GM21717 (cell line): ENCODE measurements at regions not wholly inside any gene's neighbourhood (a gene's known extent, or its start where the extent isn't known, plus 50 kb on each side); places are given as distances from the start of the nearest gene placed in this dataset.
"Not testable (repeated sequence)": the region's sequence is repeated elsewhere in the genome, so short reads cannot be mapped to it uniquely, and the experiment has no call there.

Source experiments
- ATAC-seq: cut with Tn5 transposase; IDR thresholded peaks from one replicate; pipeline ENCODE4 v1.9.1; 2021; ENCODE audit warnings: mild to moderate bottlenecking, moderate library complexity; ENCODE audit not compliant: unreplicated experiment

DNA sequence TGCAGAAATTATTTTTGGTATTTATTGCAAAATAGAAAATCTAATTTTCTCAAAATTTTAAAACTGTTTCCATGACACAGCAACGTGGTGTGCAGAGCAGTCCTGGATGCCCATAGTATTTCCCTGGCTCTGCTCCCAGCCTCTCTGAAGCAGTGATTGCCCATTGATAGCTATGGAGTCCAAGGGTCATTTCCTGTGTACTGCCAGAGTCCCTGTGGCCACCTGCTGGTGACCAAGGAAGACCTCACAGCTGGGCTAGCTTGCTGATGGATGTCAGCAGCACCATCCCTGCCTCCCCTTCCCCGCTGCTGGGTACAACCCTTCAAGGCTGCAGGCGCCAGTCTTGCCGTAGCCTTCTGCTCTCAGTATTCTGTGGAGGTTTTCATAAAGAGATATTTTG, 184.1 kb downstream of the DIRAS2 start:
- ATAC-seq, result no peak

- peak; percentile 72 for ATAC-seq
Observed at GRCh38 chr9:90459321-90459720, 183.3 kb downstream of the DIRAS2 start.

GRCh38 chr9:90460220-90460619, 182.4 kb downstream of the DIRAS2 start:
- ATAC-seq, result no peak

GRCh38 chr9:90464978-90465377, 177.6 kb downstream of the DIRAS2 start:
- ATAC-seq, result no peak

DNA sequence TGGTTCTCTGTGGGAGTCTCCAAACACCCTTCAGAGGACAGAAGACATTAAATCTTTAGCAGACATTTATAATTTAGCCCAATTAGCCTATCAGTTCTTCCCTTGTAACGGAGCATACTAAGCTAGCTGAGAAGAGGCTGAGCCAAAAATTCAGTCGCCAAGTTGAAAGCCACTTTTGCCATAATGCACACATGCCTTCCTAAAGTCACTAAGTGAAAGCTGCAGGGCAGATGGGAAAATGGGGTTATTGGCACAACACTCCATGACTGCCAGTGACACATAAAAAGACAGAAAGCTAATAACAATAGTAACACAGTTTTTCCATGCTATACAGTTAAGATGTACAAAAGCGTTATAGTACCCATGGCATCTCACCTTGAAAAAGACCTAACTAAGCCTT, 176.2 kb downstream of the DIRAS2 start:
- no peak for ATAC-seq

- no peak for ATAC-seq
Observed at GRCh38 chr9:90469435-90469834, 173.2 kb downstream of the DIRAS2 start.

GRCh38 chr9:90469865-90470387, 172.7 kb downstream of the DIRAS2 start:
- ATAC-seq, result no peak

DNA sequence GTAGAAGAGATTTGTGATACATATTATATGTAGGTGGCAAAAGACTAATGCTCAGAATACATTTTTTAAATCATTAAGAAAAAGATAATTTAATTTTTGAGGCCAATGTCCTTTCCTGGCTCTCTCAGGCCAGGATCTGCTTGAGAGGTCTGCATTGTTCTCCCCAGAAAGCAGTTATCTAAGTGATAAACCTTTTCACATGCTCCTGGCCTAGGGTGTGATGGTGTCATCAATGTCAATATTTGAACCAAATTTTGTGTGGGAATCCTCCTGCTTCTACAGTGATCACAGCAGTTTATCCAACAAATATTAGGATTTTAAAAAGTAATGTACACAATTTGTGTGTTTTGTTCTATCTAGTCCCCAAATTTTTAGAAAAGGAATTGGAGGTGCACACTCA, 166.6 kb downstream of the DIRAS2 start:
- ATAC-seq, result no peak

DNA sequence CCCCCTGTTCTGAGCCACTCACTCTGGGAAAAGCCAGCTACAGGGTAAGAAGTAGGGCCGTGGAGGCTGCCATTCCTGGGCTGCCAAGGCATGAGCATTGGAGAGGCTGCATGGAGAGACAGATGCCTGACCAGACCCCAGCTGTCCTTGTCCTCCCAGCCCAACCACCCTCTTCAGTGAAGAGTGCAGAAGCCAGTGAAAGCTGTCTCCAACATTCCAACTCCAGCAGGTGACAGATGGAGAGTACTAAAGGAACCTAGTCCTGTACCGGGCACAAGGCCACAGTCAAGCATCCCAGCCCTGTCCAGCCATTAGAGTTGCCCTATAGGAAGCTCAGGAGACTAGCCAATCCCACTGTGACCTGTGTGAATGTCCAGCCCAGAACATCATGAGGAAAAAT, 165.1 kb downstream of the DIRAS2 start:
- ATAC-seq, result no peak

- ATAC-seq, result no peak
Observed at GRCh38 chr9:90478821-90479220, 163.8 kb downstream of the DIRAS2 start.

DNA sequence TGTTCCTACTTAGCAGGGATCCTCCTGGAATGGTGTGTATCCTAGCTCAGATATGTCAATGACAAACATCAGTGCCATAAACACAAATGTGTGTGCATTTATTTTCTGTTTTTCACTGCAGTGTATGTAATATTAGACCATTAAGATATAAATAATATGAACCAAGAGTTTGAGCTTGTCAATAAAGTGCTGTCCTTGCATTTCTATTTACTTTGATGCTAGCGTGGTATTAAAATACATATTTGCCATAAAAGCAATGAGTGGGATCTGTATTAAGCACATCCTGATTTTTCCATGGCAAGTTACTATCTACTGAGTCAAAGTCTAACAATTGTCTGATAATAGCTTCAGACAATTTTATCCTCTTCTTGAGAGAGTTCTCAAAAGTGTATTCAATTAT, 157.6 kb downstream of the DIRAS2 start:
- no peak for ATAC-seq

DNA sequence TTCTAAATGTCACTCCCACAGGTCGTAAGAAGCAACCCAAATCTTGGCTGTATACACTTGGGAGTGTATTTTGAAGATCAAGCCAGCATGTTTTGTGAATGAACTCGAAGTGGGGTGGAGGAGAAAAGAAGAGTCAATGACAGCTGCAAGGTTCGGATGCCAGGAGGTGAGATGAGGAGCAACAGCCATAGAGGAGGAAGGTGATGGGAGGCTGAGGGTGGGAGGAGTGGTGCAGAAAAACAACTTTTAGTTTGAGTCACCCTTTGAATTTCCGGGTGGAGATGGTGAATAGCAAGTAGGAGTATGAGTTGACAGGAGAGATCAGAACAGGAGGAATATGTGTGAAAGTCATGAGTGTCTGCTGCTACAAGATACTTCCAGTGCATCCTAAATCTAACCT, 153.6 kb downstream of the DIRAS2 start:
- ATAC-seq, result no peak

- no peak for ATAC-seq
Observed at GRCh38 chr9:90499761-90500160, 142.9 kb downstream of the DIRAS2 start.

GRCh38 chr9:90502134-90502533, 140.5 kb downstream of the DIRAS2 start:
- ATAC-seq, result no peak

DNA sequence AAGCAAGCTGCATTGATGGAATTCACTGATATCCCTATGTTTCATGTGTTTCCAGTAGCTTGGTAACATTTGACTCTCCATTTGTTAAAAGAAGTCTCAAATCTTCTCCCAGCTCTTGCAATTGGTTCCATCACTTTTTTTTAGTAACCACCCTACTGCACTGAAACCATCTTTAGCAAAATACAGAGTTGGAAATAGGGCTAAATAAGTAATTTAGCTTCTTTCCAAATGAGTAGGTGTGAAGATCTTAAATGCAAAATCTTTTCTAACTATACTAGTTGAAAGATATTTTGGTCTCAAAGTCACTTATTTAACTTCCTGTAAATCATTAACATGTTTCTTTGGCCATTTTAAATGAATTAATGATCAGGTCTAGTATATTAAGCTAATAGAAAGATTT, 138.1 kb downstream of the DIRAS2 start:
- no peak for ATAC-seq

GRCh38 chr9:90505695-90506094, 136.9 kb downstream of the DIRAS2 start:
- ATAC-seq, result no peak

DNA sequence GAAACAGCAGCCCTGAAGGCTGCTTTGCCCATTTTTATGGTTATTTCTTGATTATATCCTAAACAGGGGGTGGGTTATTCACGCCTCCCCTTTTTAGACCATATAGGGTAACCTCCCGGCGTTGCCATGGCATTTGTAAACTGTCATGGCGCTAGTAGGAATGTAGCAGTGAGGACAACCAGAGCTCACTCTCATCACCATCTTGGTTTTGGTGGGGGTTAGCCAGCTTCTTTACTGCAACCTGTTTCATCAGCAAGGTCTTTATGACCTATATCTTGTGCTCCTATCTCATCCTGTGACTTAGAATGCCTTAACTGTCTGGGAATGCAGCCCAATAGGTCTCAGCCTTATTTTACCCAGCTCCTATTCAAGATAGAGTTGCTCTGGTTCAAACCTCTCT, 136.2 kb downstream of the DIRAS2 start:
- not testable (repeated sequence) for ATAC-seq

DNA sequence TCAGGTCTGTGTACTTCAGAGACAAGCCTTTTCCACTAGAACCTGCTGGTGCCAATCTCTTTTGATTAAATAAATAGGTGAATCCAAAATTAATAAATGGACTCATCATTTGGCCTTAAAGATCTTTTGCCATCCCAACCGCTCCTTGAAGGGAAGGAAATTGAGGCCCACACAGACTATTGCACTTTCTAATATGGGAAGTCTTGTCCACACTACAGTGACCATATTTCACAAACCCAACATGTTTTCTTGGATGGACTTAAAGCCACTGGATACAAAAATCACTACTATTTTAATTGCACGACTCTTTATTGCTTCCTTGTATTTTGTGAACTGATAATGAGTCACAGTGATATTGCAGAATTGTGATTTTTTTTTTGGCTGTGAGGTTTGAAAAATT, 135.0 kb downstream of the DIRAS2 start:
- ATAC-seq, result no peak

GRCh38 chr9:90508940-90509339, 133.7 kb downstream of the DIRAS2 start:
- no peak for ATAC-seq

DNA sequence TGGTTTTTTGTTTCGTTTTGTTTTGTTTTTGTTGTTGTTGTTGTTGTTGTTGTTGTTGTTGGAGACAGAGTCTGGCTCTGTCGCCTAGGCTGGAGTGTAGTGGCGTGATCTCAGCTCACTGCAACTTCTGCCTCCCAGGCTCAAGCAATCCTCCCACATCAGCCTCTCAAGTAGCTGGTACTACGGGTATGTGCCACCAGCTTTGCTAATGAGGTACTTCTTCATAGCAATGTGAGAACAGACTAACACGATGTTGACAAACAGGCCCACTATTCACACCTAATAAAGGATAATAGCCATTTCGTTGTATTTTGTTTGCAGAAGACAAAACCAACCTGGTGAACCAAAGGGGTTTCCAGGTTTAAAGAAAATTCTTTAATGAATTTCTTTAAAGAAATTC, 130.9 kb downstream of the DIRAS2 start:
- ATAC-seq, result no peak

GRCh38 chr9:90514877-90515276, 127.7 kb downstream of the DIRAS2 start:
- ATAC-seq, result no peak

GRCh38 chr9:90515510-90515909, 127.1 kb downstream of the DIRAS2 start:
- no peak for ATAC-seq

DNA sequence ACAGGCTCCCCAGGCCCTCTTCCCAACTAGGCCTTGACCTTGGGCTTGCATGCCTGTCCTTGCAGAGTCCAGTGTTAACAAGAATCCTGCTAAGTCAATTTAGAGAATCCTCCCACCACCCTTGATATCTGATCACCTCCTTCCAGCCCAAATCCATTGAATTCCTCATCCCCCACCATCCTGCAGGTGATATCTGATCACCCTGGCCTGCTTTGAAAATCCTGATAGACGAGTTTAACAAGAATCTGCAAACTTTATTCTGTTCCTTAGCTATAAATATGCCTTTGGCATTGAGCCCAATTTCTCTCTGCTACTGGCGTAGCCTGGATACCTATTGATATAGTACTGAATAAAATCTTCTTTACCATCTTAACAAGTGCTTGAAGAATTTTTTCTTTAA, 125.5 kb downstream of the DIRAS2 start:
- ATAC-seq, result no peak
